SK-N-SH treated with all-trans-retinoic acid at 6 μM for 48 hours (cell line): ENCODE measurements at regions not wholly inside any gene's neighbourhood (a gene's known extent, or its start where the extent isn't known, plus 50 kb on each side); places are given as distances from the start of the nearest gene placed in this dataset.

Experiments
- ATAC-seq: fragments of 200-7000 bp; cut with Tn5 transposase; 3 replicates; pipeline ENCODE4 v1.9.1; 2020; ENCODE audit warnings: mild to moderate bottlenecking, moderate library complexity
- ARNTL ChIP-seq: fragments of 450-650 bp; formaldehyde crosslinking; IDR thresholded peaks from 2 replicates; pipeline ENCODE4 v1.5.0; 2020; ENCODE audit warnings: low read depth, mild to moderate bottlenecking, moderate library complexity, borderline replicate concordance
- BACH2 ChIP-seq: fragments of 250-450 bp; sonication (Bioruptor Pico); IDR thresholded peaks from 2 replicates; pipeline ENCODE4 v1.9.0; 2021; ENCODE audit warnings: mild to moderate bottlenecking, borderline replicate concordance
- CSDC2 ChIP-seq: fragments of 250-450 bp; sonication (Bioruptor Pico); IDR thresholded peaks from 2 replicates; pipeline ENCODE4 v1.5.0; 2020; ENCODE audit warnings: mild to moderate bottlenecking, moderate library complexity
- ESRRG ChIP-seq: fragments of 250-450 bp; sonication (Bioruptor Pico); IDR thresholded peaks from 2 replicates; pipeline ENCODE4 v1.6.1; 2021; ENCODE audit warnings: mild to moderate bottlenecking
- GLIS3 ChIP-seq: fragments of 250-450 bp; sonication (Bioruptor Pico); IDR thresholded peaks from 2 replicates; pipeline ENCODE4 v1.5.0; 2020; ENCODE audit warnings: mild to moderate bottlenecking, moderate library complexity
- ISL1 ChIP-seq: fragments of 250-450 bp; sonication (Bioruptor Pico); IDR thresholded peaks from 2 replicates; pipeline ENCODE4 v2.1.2; 2022; ENCODE audit warnings: mild to moderate bottlenecking, moderate library complexity
- OSR1 ChIP-seq: fragments of 250-450 bp; sonication (Bioruptor Pico); IDR thresholded peaks from 2 replicates; pipeline ENCODE4 v1.8.0; 2022; ENCODE audit warnings: moderate library complexity, mild to moderate bottlenecking, inconsistent platforms
- PPARA ChIP-seq: fragments of 250-450 bp; sonication (Bioruptor Pico); IDR thresholded peaks from 2 replicates; pipeline ENCODE4 v1.5.0; 2020; ENCODE audit warnings: mild to moderate bottlenecking, borderline replicate concordance
- RARB ChIP-seq: fragments of 250-450 bp; sonication (Bioruptor Pico); IDR thresholded peaks from 2 replicates; pipeline ENCODE4 v1.8.0; 2021; ENCODE audit warnings: mild to moderate bottlenecking, moderate library complexity
- SNAI2 ChIP-seq: fragments of 250-450 bp; sonication (Bioruptor Pico); IDR thresholded peaks from 2 replicates; pipeline ENCODE4 v1.5.0; 2020; ENCODE audit warnings: mild to moderate bottlenecking, moderate library complexity
- TCF4 ChIP-seq: fragments of 250-450 bp; sonication (Bioruptor Pico); IDR thresholded peaks from 2 replicates; pipeline ENCODE4 v1.8.0; 2021; ENCODE audit warnings: mild to moderate bottlenecking, moderate library complexity, borderline replicate concordance
- TOX ChIP-seq: fragments of 250-450 bp; sonication (Bioruptor Pico); IDR thresholded peaks from 2 replicates; pipeline ENCODE4 v1.8.0; 2021; ENCODE audit warnings: mild to moderate bottlenecking, moderate library complexity, borderline replicate concordance
- ZC3H10 ChIP-seq: fragments of 250-450 bp; sonication (Bioruptor Pico); IDR thresholded peaks from 2 replicates; pipeline ENCODE4 v1.5.1; 2021; ENCODE audit warnings: mild to moderate bottlenecking, moderate library complexity
- ZFP3 ChIP-seq: fragments of 250-450 bp; sonication (Bioruptor Pico); IDR thresholded peaks from 2 replicates; pipeline ENCODE4 v1.5.0; 2020; ENCODE audit warnings: mild to moderate bottlenecking, moderate library complexity
- ZFP30 ChIP-seq: fragments of 450-650 bp; formaldehyde crosslinking; IDR thresholded peaks from 2 replicates; pipeline ENCODE4 v1.5.0; 2022; ENCODE audit warnings: mild to moderate bottlenecking, moderate library complexity
- ZNF565 ChIP-seq: fragments of 450-650 bp; formaldehyde crosslinking; conservative IDR thresholded peaks from 2 replicates; pipeline ENCODE4 v1.5.0; 2020; ENCODE audit warnings: low read depth, mild to moderate bottlenecking, moderate library complexity
- ZNF70 ChIP-seq: fragments of 450-650 bp; formaldehyde crosslinking; IDR thresholded peaks from 2 replicates; pipeline ENCODE4 v1.5.0; 2020; ENCODE audit warnings: mild to moderate bottlenecking, moderate library complexity
- ZNF8 ChIP-seq: fragments of 450-650 bp; formaldehyde crosslinking; IDR thresholded peaks from 2 replicates; pipeline ENCODE4 v1.5.0; 2020; ENCODE audit warnings: mild to moderate bottlenecking, moderate library complexity
- TF ChIP-seq, protein P1 (sequence below): fragments of 250-450 bp; sonication (Bioruptor Pico); IDR thresholded peaks from 2 replicates; pipeline ENCODE4 v1.5.0; 2020; ENCODE audit warnings: mild to moderate bottlenecking, moderate library complexity
- TF ChIP-seq, protein P2 (sequence below): fragments of 250-450 bp; sonication (Bioruptor Pico); IDR thresholded peaks from 2 replicates; pipeline ENCODE4 v1.5.1; 2020; ENCODE audit warnings: low read depth, mild to moderate bottlenecking, moderate library complexity
- TF ChIP-seq, protein P3 (sequence below): fragments of 250-450 bp; sonication (Bioruptor Pico); IDR thresholded peaks from 2 replicates; pipeline ENCODE4 v1.5.1; 2021; ENCODE audit warnings: mild to moderate bottlenecking, moderate library complexity
- TF ChIP-seq, protein P4 (sequence below): fragments of 250-450 bp; sonication (Bioruptor Pico); IDR thresholded peaks from 2 replicates; pipeline ENCODE4 v1.8.0; 2021; ENCODE audit warnings: low read depth, mild to moderate bottlenecking, moderate library complexity, borderline replicate concordance
- TF ChIP-seq, protein P5 (sequence below): fragments of 250-450 bp; sonication (Bioruptor Pico); IDR thresholded peaks from 2 replicates; pipeline ENCODE4 v1.8.0; 2020; ENCODE audit warnings: mild to moderate bottlenecking, moderate library complexity, borderline replicate concordance

DNA sequence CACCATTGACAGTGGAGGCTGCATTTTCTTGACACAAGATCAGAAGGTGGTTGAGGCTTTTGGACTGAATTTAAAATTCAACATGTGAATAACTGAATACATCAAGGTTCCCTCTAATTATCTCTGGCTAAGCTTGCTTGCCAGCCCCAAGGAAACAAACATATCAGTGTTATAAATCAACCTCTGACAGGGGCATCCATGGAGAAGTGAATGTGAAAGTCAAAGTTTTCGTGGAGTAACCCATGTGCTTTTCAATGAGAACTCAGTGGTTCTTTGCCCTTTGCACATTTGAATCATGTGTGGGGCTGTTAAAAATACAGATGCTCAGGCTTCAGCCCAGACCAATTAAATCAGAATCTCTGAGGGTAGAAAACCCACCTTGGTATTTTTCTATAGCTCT is 128.9 kb downstream of the LRRC70 start:
- ATAC-seq: no peak
- TF ChIP-seq ARNTL (CRISPR knock-in tag): no peak
- no peak for TF ChIP-seq ZFP3 (CRISPR knock-in tag)
- TF ChIP-seq ZFP30 (CRISPR knock-in tag): no peak
- TF ChIP-seq TOX (CRISPR knock-in tag): no peak
- no peak for TF ChIP-seq ISL1 (CRISPR knock-in tag)
- no peak for TF ChIP-seq TCF4 (CRISPR knock-in tag)
- TF ChIP-seq ZNF70: no peak
- no peak for TF ChIP-seq ZNF565
- TF ChIP-seq, protein P1, sequence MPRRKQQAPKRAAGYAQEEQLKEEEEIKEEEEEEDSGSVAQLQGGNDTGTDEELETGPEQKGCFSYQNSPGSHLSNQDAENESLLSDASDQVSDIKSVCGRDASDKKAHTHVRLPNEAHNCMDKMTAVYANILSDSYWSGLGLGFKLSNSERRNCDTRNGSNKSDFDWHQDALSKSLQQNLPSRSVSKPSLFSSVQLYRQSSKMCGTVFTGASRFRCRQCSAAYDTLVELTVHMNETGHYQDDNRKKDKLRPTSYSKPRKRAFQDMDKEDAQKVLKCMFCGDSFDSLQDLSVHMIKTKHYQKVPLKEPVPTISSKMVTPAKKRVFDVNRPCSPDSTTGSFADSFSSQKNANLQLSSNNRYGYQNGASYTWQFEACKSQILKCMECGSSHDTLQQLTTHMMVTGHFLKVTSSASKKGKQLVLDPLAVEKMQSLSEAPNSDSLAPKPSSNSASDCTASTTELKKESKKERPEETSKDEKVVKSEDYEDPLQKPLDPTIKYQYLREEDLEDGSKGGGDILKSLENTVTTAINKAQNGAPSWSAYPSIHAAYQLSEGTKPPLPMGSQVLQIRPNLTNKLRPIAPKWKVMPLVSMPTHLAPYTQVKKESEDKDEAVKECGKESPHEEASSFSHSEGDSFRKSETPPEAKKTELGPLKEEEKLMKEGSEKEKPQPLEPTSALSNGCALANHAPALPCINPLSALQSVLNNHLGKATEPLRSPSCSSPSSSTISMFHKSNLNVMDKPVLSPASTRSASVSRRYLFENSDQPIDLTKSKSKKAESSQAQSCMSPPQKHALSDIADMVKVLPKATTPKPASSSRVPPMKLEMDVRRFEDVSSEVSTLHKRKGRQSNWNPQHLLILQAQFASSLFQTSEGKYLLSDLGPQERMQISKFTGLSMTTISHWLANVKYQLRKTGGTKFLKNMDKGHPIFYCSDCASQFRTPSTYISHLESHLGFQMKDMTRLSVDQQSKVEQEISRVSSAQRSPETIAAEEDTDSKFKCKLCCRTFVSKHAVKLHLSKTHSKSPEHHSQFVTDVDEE (CRISPR knock-in tag): no peak
- no peak for TF ChIP-seq OSR1
- no peak for TF ChIP-seq GLIS3 (CRISPR knock-in tag)
- TF ChIP-seq, protein P2, sequence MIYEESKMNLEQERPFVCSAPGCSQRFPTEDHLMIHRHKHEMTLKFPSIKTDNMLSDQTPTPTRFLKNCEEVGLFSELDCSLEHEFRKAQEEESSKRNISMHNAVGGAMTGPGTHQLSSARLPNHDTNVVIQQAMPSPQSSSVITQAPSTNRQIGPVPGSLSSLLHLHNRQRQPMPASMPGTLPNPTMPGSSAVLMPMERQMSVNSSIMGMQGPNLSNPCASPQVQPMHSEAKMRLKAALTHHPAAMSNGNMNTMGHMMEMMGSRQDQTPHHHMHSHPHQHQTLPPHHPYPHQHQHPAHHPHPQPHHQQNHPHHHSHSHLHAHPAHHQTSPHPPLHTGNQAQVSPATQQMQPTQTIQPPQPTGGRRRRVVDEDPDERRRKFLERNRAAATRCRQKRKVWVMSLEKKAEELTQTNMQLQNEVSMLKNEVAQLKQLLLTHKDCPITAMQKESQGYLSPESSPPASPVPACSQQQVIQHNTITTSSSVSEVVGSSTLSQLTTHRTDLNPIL (CRISPR knock-in tag): no peak
- TF ChIP-seq, protein P3, sequence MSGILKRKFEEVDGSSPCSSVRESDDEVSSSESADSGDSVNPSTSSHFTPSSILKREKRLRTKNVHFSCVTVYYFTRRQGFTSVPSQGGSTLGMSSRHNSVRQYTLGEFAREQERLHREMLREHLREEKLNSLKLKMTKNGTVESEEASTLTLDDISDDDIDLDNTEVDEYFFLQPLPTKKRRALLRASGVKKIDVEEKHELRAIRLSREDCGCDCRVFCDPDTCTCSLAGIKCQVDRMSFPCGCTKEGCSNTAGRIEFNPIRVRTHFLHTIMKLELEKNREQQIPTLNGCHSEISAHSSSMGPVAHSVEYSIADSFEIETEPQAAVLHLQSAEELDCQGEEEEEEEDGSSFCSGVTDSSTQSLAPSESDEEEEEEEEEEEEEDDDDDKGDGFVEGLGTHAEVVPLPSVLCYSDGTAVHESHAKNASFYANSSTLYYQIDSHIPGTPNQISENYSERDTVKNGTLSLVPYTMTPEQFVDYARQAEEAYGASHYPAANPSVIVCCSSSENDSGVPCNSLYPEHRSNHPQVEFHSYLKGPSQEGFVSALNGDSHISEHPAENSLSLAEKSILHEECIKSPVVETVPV (CRISPR knock-in tag): no peak
- TF ChIP-seq, protein P4, sequence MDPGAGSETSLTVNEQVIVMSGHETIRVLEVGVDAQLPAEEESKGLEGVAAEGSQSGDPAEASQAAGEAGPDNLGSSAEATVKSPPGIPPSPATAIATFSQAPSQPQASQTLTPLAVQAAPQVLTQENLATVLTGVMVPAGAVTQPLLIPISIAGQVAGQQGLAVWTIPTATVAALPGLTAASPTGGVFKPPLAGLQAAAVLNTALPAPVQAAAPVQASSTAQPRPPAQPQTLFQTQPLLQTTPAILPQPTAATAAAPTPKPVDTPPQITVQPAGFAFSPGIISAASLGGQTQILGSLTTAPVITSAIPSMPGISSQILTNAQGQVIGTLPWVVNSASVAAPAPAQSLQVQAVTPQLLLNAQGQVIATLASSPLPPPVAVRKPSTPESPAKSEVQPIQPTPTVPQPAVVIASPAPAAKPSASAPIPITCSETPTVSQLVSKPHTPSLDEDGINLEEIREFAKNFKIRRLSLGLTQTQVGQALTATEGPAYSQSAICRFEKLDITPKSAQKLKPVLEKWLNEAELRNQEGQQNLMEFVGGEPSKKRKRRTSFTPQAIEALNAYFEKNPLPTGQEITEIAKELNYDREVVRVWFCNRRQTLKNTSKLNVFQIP: no peak
- TF ChIP-seq ZNF8 (CRISPR knock-in tag): no peak
- no peak for TF ChIP-seq RARB (CRISPR knock-in tag)
- no peak for TF ChIP-seq ESRRG (CRISPR knock-in tag)
- no peak for TF ChIP-seq ZC3H10 (CRISPR knock-in tag)

DNA sequence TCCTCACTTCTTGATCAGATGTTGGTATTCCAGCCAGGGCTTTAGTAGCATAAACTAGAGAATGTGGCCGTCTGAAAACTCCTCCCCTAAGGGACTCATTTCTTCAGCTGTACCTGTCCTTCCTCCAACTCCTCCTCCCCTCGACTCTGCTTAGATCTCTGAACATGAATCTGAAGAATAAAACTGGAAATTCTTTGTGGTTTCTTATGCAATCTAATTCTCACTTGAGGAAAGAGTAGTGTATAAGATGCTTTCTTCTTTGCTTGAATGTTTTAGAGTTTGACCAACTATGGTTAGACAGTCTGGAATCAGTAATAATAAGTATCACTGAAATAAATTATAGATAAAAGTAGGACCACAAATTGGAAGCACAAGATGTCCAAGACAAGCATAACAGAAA is 128.5 kb downstream of the LRRC70 start:
- TF ChIP-seq, protein P3 (CRISPR knock-in tag): no peak
- TF ChIP-seq CSDC2 (CRISPR knock-in tag) (no peak), ZC3H10 (CRISPR knock-in tag) (no peak), ZFP30 (CRISPR knock-in tag) (no peak), PPARA (CRISPR knock-in tag) (no peak)
- no peak for ATAC-seq

DNA sequence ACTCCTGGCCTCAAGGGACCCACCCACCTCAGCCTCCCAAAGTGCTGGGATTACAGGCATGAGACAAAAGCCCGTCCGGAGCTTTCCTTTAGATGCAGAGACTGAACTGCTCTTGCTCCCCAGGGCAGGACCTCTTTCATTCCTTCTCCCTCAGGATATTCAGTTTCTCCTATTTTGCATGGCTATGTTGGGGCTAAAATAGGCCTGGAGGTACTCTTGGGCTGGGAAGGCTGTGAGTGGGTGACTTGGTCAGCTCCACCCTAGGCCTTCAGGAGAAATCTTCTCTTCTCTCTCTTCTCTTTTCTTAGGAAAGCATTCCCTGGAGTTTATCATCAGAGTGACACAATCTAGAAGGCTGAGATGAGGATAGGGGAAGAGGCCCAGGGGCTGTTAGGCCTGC is 126.4 kb downstream of the LRRC70 start:
- ATAC-seq: no peak
- TF ChIP-seq ARNTL (CRISPR knock-in tag) (no peak), ZNF8 (CRISPR knock-in tag) (no peak), RARB (CRISPR knock-in tag) (no peak), ISL1 (CRISPR knock-in tag) (no peak), ZFP3 (CRISPR knock-in tag) (no peak), BACH2 (CRISPR knock-in tag) (no peak), ZC3H10 (CRISPR knock-in tag) (no peak), TCF4 (CRISPR knock-in tag) (no peak), ESRRG (CRISPR knock-in tag) (no peak), SNAI2 (no peak)
- TF ChIP-seq, protein P5, sequence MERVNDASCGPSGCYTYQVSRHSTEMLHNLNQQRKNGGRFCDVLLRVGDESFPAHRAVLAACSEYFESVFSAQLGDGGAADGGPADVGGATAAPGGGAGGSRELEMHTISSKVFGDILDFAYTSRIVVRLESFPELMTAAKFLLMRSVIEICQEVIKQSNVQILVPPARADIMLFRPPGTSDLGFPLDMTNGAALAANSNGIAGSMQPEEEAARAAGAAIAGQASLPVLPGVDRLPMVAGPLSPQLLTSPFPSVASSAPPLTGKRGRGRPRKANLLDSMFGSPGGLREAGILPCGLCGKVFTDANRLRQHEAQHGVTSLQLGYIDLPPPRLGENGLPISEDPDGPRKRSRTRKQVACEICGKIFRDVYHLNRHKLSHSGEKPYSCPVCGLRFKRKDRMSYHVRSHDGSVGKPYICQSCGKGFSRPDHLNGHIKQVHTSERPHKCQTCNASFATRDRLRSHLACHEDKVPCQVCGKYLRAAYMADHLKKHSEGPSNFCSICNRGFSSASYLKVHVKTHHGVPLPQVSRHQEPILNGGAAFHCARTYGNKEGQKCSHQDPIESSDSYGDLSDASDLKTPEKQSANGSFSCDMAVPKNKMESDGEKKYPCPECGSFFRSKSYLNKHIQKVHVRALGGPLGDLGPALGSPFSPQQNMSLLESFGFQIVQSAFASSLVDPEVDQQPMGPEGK (CRISPR knock-in tag): no peak
- TF ChIP-seq, protein P2 (CRISPR knock-in tag): no peak
